ENCODE measurements at regions not wholly inside any gene's neighbourhood (a gene's known extent, or its start where the extent isn't known, plus 50 kb on each side); places are given as distances from the start of the nearest gene placed in this dataset.

DNA sequence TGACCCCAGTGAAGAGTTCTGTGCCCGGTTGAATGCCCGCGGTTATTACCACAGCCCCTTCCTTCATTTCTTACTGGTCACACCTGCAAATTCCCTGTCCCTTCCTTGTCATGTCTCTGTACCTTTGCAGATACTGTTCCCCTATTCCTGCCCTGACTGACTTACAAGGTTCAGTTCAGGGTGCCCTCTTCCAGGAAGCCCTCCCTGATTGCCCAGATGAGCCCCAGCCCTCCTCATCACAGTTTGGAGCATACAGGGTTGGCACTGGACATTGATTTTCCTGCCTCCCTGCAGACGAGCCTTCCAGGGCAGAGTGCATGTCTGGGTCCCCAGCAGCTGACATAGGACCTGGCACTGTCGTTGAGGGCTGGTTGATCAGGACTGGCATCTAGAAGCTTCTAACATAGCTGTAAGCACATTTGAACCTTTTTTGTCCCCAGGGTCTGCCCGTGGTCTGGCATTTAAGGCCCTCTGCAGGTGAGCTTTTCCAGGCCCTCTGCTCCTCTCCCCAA, 70.4 kb upstream of the SHISAL1 start (continued):
- no peak for TF ChIP-seq POLR2AphosphoS2 (IDR thresholded peaks at IDR 0.05; ENCODE audit: low read depth, low read length)
- no peak for TF ChIP-seq TCF7 (IDR thresholded peaks at IDR 0.05; ENCODE audit: borderline replicate concordance)

DNA sequence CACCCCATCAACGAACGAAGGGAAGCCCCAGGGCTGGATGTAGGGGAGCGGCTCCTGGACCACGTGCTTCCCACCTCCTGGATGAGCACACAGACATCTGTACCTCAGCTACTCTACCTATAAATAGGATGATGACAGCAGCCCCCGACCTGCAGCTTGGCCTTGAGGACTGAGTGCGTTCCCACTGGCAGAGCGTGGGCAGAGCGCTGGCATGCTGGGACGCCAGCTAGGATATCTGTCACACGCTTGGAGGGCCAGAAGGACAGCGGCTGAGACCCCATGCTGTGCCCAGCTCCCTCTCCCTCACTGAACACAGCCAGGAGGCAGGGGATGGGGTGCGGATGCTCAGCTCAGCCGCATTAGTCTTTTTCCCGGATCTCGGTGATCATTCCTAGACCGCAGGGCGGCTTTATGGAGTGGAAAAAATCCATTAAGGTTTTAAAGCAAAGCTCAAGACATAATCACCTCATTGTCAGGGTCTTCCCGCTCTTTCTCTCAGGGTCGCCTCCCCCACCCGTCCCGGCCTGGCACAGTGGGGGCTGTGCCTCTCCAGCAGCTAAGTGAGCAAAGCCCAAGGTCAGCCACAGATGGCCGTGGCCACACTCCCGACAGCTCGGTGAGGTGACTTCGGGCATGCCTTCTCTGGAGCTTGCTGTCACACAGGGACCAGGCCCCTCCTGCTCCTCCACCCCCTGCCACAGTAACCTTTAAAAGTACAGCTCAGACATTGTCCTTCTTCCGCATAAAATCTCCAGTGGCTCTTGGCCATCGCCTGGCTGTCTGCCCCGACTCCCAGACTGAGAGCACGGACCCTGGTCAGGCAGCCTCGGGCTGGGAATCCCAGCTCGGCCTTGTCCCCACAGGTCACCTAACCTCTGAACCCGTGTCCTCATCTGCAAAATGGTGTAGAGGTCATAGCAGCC, 69.6 kb upstream of the SHISAL1 start:
- SMC1A ChIA-PET (ENCODE audit: uncharacterized antibody, unreplicated experiment), result no interaction called here
- Histone ChIP-seq H3K27me3 (replicated peaks in 1 of 2; ENCODE audit: control insufficient read depth in 2 of 2, insufficient read depth in 2 of 2, low read length in 1 of 2) (peaks cover 0 to 5% of the 10 kb centered on the region in 2 experiments; a peak in 3 of 4 replicates), H4K20me1 (ENCODE audit: control insufficient read depth, insufficient read depth) (no peaks in the 10 kb centered on the region), H3K9ac (ENCODE audit: control insufficient read depth, insufficient read depth, low read length) (no peak overlapping the region), H3K4me2 (ENCODE audit: control insufficient read depth, insufficient read depth) (no peak overlapping the region), H3K79me2 (ENCODE audit: control insufficient read depth, insufficient read depth, low read length) (no peaks in the 10 kb centered on the region), H3K36me3 (ENCODE audit: control insufficient read depth in 2 of 2, insufficient read depth in 2 of 2, low read length in 1 of 2) (no peaks in the 10 kb centered on the region), H2AFZ (ENCODE audit: control insufficient read depth, low read depth, low read length) (no peak overlapping the region), H3K9me3 (replicated peaks; ENCODE audit: control insufficient read depth, insufficient read depth, low read length) (no peaks in the 10 kb centered on the region; the same call in 2 of the 3 replicates), H3K4me3 (no peak overlapping the region), H3K27ac (ENCODE audit: control insufficient read depth, insufficient read depth) (no peak overlapping the region), H3K4me1 (ENCODE audit: control insufficient read depth, insufficient read depth, low read length) (no peaks in the 10 kb centered on the region)
- intact Hi-C loops (cut with micrococcal nuclease; ENCODE audit: unreplicated experiment) (no loop called here), in situ Hi-C loops (cut with MboI) (no loop called here)
- DNase-seq (ENCODE audit: low read depth, low spot score) (no peak), FAIRE-seq (no peak), ATAC-seq (no peak)
- BruUV-seq (replicated peaks), result no TSS peak
- RAD21 ChIA-PET (ENCODE audit: unreplicated experiment), result no interaction called here
- POLR2A ChIA-PET, result no interaction called here
- CTCF ChIA-PET, result no interaction called here
- WGBS (ENCODE audit: insufficient coverage, insufficient replicate concordance, low lambda C conversion rate, missing lambda C conversion rate), result 40% methylated on average over 30 of the region's 32 CpGs
- TF ChIP-seq PRDM15 (CRISPR knock-in tag; IDR thresholded peaks at IDR 0.05) (no peak), CHD1 (IDR thresholded peaks at IDR 0.05; ENCODE audit: low read depth, low read length) (no peak), NR2F1 (conservative IDR thresholded peaks at IDR 0.05) (no peak), BCL11A (IDR thresholded peaks at IDR 0.05; ENCODE audit: low read depth, low read length) (no peak), SP1 (IDR thresholded peaks at IDR 0.05; ENCODE audit: low read depth, low read length) (no peak), STAT3 (IDR thresholded peaks at IDR 0.05; ENCODE audit: low read depth, low read length) (no peak), USF1 (IDR thresholded peaks at IDR 0.05; ENCODE audit: borderline replicate concordance, extremely low read length, insufficient read depth, low read depth, low read length) (no peak), ZNF687 (IDR thresholded peaks at IDR 0.05) (no peak), BACH1 (IDR thresholded peaks at IDR 0.05; ENCODE audit: borderline replicate concordance) (no peak), TCF7 (IDR thresholded peaks at IDR 0.05; ENCODE audit: borderline replicate concordance) (no peak)
- TF ChIP-seq, protein P1, sequence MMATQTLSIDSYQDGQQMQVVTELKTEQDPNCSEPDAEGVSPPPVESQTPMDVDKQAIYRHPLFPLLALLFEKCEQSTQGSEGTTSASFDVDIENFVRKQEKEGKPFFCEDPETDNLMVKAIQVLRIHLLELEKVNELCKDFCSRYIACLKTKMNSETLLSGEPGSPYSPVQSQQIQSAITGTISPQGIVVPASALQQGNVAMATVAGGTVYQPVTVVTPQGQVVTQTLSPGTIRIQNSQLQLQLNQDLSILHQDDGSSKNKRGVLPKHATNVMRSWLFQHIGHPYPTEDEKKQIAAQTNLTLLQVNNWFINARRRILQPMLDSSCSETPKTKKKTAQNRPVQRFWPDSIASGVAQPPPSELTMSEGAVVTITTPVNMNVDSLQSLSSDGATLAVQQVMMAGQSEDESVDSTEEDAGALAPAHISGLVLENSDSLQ (IDR thresholded peaks at IDR 0.05), result no peak

All from GM12878 (cell line).